ENCODE measurements at regions not wholly inside any gene's neighbourhood (a gene's known extent, or its start where the extent isn't known, plus 50 kb on each side); places are given as distances from the start of the nearest gene placed in this dataset.
A peak's percentile ranks its signal among the peaks of the same experiment; 100 is the strongest.

DNA sequence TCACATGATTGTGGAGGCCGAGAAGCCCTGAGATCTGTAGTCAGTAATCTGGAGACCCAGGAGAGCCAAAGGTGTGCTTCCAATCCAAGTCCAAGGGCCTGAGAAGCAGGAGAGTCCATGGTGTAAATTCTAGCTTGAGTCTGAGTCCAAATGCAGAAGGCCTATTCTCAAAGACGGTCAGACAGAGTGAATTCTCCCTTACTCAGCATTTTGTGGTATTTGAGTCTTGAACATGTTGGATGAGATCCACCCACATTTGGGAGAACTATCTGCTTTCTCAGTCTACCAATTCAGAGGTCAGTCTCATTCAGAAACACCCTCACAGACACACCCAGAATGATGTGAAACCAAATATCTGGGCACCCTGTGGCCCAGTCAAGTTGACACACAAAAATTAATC lies 128.8 kb upstream of the PTCH1 start:
- CTCF ChIA-PET (ENCODE audit: low intra/inter-chr PET ratio) = no interaction called here
- FAIRE-seq (no peak), ATAC-seq (no peak), DNase-seq (ENCODE audit: extremely low read depth in 1 of 4, low spot score in 3 of 4) (no peak)
- Histone ChIP-seq H3K4me3 (no peak overlapping the region), H4K20me1 (replicated peaks; ENCODE audit: control insufficient read depth, insufficient read depth, low read length) (no peaks in the 10 kb centered on the region), H3K9me3 (replicated peaks; ENCODE audit: control insufficient read depth, insufficient read depth, low read depth, low read length) (no peaks in the 10 kb centered on the region), H3K4me2 (ENCODE audit: insufficient read depth, low read length) (no peak overlapping the region), H3K4me1 (replicated peaks in 1 of 2; ENCODE audit: control insufficient read depth in 2 of 2, insufficient read depth in 2 of 2, low read length in 2 of 2) (no peaks in the 10 kb centered on the region), H3K9me1 (ENCODE audit: control insufficient read depth, insufficient read depth, low read length) (no peaks in the 10 kb centered on the region), H3K27me3 (ENCODE audit: control insufficient read depth in 2 of 2, insufficient read depth in 2 of 2, low read length in 2 of 2) (peaks cover 10 to 14% of the 10 kb centered on the region in 2 experiments; a peak in 4 of 5 replicates), H3K79me2 (ENCODE audit: control insufficient read depth, insufficient read depth, low read length) (no peaks in the 10 kb centered on the region), H3K27ac (ENCODE audit: extremely low read depth, low read depth, low read length) (no peak overlapping the region), H2AFZ (ENCODE audit: low read depth, low read length) (no peak overlapping the region), H3K9ac (ENCODE audit: insufficient read depth in 1 of 2, low read depth in 2 of 2, low read length in 2 of 2) (no peak overlapping the region), H3K36me3 (ENCODE audit: control insufficient read depth, insufficient read depth, low read length) (no peaks in the 10 kb centered on the region)
- BruUV-seq (replicated peaks) = no TSS peak
- intact Hi-C loops (cut with micrococcal nuclease) (no loop called here), in situ Hi-C loops (cut with MboI) (no loop called here)
- 0% methylated on average over 2 of the region's 2 CpGs for WGBS (ENCODE audit: insufficient coverage, low coverage, missing lambda C conversion rate)
- TF ChIP-seq ZNF76 (CRISPR knock-in tag; IDR thresholded peaks at IDR 0.05; ENCODE audit: borderline replicate concordance) (no peak), ZNF316 (IDR thresholded peaks at IDR 0.05) (peak; percentile 89), MAFG (tag; conservative IDR thresholded peaks at IDR 0.05) (peak; percentile 86), C11orf30 (IDR thresholded peaks at IDR 0.05; ENCODE audit: low read depth) (peak; percentile 84), RAD51 (IDR thresholded peaks at IDR 0.05; ENCODE audit: borderline replicate concordance, low read depth) (no peak), MAFF (IDR thresholded peaks at IDR 0.05; ENCODE audit: low read length) (peak; percentile 88), TAF1 (IDR thresholded peaks at IDR 0.05; ENCODE audit: control insufficient read depth, extremely low read depth, insufficient read depth, low read length, severe bottlenecking) (no peak), NEUROD1 (IDR thresholded peaks at IDR 0.05; ENCODE audit: borderline replicate concordance, low read depth, low read length, partially characterized antibody) (no peak), MAFK (IDR thresholded peaks at IDR 0.05; ENCODE audit: low read length) (peak; percentile 90)
- TF ChIP-seq, protein P1, sequence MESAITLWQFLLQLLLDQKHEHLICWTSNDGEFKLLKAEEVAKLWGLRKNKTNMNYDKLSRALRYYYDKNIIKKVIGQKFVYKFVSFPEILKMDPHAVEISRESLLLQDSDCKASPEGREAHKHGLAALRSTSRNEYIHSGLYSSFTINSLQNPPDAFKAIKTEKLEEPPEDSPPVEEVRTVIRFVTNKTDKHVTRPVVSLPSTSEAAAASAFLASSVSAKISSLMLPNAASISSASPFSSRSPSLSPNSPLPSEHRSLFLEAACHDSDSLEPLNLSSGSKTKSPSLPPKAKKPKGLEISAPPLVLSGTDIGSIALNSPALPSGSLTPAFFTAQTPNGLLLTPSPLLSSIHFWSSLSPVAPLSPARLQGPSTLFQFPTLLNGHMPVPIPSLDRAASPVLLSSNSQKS (CRISPR knock-in tag; IDR thresholded peaks at IDR 0.05) = no peak
- TF ChIP-seq, protein P2, sequence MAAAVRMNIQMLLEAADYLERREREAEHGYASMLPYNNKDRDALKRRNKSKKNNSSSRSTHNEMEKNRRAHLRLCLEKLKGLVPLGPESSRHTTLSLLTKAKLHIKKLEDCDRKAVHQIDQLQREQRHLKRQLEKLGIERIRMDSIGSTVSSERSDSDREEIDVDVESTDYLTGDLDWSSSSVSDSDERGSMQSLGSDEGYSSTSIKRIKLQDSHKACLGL (CRISPR knock-in tag; IDR thresholded peaks at IDR 0.05; ENCODE audit: borderline replicate concordance, poor library complexity, severe bottlenecking) = no peak
- POLR2A ChIA-PET = no interaction called here

All from K562 (cell line).